ENCODE measurements at regions not wholly inside any gene's neighbourhood (a gene's known extent, or its start where the extent isn't known, plus 50 kb on each side); places are given as distances from the start of the nearest gene placed in this dataset.

- no peak for DNase-seq
Observed at GRCh38 chr13:109976206-109976997, 190.0 kb upstream of the IRS2 start.

- DNase-seq: no peak
Observed at GRCh38 chr13:109974354-109974753, 188.0 kb upstream of the IRS2 start.

- no peak for DNase-seq
Observed at GRCh38 chr13:109973279-109973678, 186.9 kb upstream of the IRS2 start.

GRCh38 chr13:109971456-109972090 is 185.2 kb upstream of the IRS2 start:
- DNase-seq: no peak

- DNase-seq: no peak
Observed at GRCh38 chr13:109971006-109971405, 184.6 kb upstream of the IRS2 start.

- DNase-seq: no peak
Observed at GRCh38 chr13:109968876-109969577, 182.6 kb upstream of the IRS2 start.

- no peak for DNase-seq
Observed at GRCh38 chr13:109963960-109964563, 177.7 kb upstream of the IRS2 start.

- DNase-seq: no peak
Observed at GRCh38 chr13:109963384-109963783, 177.0 kb upstream of the IRS2 start.

GRCh38 chr13:109959903-109960302 is 173.5 kb upstream of the IRS2 start:
- no peak for DNase-seq

GRCh38 chr13:109957875-109958274 is 171.5 kb upstream of the IRS2 start:
- DNase-seq: no peak

- no peak for DNase-seq
Observed at GRCh38 chr13:109955598-109955997, 169.2 kb upstream of the IRS2 start.

- DNase-seq: no peak
Observed at GRCh38 chr13:109954441-109954840, 168.1 kb upstream of the IRS2 start.

GRCh38 chr13:109951491-109951890 is 165.1 kb upstream of the IRS2 start:
- DNase-seq: no peak

GRCh38 chr13:109949397-109949796 is 163.0 kb upstream of the IRS2 start:
- DNase-seq: no peak

GRCh38 chr13:109947006-109947405 is 160.6 kb upstream of the IRS2 start:
- DNase-seq: no peak

GRCh38 chr13:109945206-109945960 is 159.0 kb upstream of the IRS2 start:
- DNase-seq: no peak

GRCh38 chr13:109941951-109942350 is 155.6 kb upstream of the IRS2 start:
- DNase-seq: no peak

GRCh38 chr13:109941221-109941620 is 154.8 kb upstream of the IRS2 start:
- no peak for DNase-seq

GRCh38 chr13:109940637-109941036 is 154.3 kb upstream of the IRS2 start:
- no peak for DNase-seq

- no peak for DNase-seq
Observed at GRCh38 chr13:109939838-109940237, 153.5 kb upstream of the IRS2 start.

- DNase-seq: no peak
Observed at GRCh38 chr13:109939180-109939579, 152.8 kb upstream of the IRS2 start.

GRCh38 chr13:109938255-109938936 is 152.0 kb upstream of the IRS2 start:
- no peak for DNase-seq

All from NCI-H1105 (cell line).